ENCODE measurements at regions not wholly inside any gene's neighbourhood (a gene's known extent, or its start where the extent isn't known, plus 50 kb on each side); places are given as distances from the start of the nearest gene placed in this dataset.
"Not testable (repeated sequence)": the region's sequence is repeated elsewhere in the genome, so short reads cannot be mapped to it uniquely, and the experiment has no call there.

DNA sequence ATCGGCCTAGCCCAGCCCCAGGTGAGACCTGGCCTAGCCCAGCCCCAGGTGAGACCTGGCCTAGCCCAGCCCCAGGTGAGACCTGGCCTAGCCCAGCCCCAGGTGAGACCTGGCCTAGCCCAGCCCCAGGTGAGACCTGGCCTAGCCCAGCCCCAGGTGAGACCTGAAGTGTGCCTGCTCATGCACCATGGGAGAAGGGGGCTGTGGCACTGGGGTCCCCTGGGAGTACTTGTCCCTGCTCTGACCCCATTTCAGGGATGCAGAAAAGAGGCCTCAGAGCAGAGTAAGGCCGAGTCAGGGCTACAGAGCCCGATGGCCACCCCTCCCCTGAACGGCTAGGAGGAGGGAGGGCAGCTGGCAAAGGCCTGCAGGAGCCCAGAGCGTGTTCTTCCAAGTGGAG lies 129.6 kb downstream of the CRYBB2 start:
- not testable (repeated sequence) for DNase-seq (ENCODE audit: low spot score); ATAC-seq

GRCh38 chr22:25350551-25350971 lies 131.1 kb downstream of the CRYBB2 start:
- ATAC-seq (no peak), DNase-seq (ENCODE audit: low spot score) (peak; percentile 33)

DNA sequence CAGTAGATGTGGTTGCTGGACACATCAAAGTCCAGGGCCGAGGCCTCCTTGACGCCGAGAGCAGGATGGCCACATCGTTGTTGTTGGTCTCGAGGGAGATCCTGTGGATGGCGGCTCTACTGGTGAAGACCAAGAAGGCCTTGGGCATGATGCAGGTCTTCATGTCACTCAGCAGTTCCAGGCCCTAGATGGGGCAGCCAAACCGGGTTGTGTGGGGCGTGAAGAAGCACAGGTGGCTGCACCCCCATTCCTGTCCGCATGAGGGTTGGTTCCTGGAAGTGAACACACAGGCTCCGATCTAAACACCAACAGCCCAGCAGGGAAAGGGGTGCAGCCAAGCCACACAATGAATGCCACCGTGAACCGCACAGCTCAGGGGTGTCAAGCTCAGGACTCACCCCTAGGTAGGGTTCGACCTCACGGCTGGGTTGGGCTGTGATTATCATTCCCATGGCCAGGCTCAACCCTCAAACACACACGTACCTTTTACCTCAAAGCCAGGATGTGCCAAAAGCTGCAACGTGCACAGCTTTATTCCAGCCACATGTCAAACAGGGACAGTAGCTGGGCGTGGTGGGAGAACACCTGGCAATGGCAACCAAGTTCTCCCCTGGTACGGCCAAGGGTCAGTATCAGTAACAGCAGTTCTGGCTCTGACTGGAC lies 132.3 kb downstream of the CRYBB2 start:
- DNase-seq (ENCODE audit: low spot score) (peak; percentile 48), ATAC-seq (peak; percentile 58)

- ATAC-seq, result no peak
- no peak for DNase-seq (ENCODE audit: low spot score)
These were observed 132.8 kb downstream of the CRYBB2 start for GRCh38 chr22:25352294-25352680.

DNA sequence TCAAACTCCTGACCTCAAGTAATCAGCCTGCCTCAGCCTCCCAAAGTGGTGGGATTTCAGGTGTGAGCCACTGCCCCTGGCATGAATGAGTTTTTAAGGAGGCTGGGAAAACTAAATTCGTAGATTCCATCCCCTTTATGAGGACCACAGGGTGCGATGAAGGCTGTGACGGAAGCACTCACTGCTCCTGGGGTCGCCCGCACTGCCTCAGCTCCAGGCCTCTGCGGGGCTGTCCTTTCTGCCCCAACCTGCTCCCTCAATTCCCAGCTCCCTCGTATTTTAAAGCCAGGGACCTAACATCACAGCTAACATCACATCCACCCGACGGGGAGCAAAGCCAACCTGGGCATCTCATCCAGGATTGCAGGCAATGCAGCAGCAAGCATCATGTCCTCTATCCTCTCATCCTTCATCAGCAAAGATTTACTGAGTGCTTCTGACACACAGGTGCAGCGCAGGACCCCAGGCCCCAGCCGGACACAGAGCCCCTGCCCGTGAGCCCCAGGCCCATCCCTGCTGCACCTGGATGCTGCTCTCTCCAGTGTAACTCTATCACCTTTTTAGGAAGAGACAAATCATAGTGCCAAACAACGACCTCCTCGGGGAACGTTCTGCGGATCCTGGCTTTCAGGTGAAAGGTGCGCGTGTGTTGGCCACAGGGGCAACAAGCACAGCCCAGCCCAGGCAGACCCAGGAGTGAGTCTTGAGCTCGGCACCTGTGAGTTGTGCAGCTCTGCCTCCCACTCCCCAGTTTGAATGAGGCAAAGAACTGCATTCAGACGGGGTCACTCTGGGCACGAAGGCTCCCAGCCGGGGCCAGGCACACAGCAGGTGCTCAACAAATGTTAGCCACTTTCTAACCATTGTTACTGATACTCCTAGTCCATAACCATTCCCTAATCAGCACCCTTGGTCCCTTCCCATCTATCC lies 134.3 kb downstream of the CRYBB2 start:
- DNase-seq (ENCODE audit: low spot score) (peak; percentile 28), ATAC-seq (no peak)

GRCh38 chr22:25354456-25354855 lies 135.0 kb downstream of the CRYBB2 start:
- peak; percentile 59 for DNase-seq (ENCODE audit: low spot score)
- ATAC-seq, result peak; percentile 28

- DNase-seq (ENCODE audit: low spot score) (peak; percentile 41), ATAC-seq (no peak)
These were observed 137.7 kb downstream of the CRYBB2 start for GRCh38 chr22:25357132-25357455.

DNA sequence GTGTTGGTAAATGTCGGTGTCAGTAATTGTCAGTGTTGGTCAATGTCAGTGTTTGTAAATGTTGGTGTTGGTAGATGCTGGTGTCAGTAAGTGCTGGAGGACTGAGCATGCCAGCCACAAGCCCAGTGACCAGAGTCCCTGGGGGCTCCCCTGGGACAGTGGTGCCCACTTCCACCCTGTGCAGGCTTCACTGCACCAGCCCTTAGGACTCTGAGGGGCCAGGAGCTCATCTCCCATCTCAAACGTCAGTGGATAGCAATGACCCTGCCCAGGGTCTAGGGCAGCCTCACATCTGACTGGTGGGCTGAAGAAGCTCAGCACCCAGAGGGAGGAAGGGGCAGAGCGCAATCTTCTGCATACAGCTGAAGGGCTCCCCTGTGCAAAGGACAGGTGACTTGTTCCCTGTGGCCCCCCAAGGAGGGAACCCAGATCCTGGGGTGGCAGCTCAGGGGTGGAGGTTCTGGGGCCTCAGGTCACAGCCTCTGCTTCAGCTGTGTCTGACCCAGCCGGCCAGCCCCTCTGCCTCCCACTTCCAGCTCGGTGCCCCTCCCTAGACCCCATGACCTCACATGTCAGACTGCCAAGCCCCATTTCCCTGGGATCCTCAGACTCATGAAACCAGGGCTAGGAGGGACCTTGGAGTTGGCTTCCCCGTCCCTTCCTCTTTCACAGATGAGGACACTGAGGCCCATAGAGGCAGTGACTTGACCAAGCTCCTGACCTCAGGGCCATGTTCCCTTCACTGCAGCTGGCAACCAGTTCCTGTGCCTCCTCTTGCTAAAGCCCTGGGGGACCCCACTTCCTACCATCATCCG lies 138.4 kb downstream of the CRYBB2 start:
- DNase-seq (ENCODE audit: low spot score), result peak; percentile 35
- no peak for ATAC-seq

DNA sequence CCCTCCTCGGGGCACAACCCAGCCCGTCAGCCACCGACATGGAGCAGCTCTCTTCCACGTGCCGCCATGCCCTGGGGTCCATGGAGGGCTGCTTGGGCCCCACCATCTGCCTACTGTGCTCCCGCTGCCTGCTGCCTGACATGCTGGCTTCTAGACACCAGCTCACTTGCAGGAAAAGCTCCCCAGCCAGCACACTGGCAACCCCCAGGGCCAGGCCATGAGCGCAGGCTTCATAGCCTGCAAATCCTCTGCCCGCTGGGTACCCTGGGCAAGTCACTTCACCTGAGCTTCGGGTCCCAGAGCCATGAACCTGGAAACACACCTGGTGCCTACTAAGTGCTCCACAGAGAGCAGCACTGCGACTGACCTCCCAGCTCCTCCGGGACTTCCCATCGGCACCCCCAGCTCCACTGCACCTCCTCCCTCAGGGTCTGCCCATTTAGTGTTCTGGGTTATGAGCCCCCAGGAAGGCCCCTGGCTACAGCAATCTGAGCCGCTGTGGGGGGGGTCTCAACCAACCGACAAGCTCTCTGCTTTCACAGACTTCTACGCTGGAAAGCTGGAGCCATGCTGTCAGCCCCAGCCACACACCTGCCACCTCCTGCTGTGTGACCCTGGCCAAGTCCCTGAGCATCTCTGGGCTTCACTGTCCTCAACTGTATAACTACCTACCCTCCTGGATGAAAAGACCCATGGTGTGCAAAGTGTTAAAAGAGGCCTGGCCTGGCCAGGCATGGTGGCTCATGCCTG lies 139.2 kb downstream of the CRYBB2 start:
- ATAC-seq (no peak), DNase-seq (ENCODE audit: low spot score) (peak; percentile 41)

DNA sequence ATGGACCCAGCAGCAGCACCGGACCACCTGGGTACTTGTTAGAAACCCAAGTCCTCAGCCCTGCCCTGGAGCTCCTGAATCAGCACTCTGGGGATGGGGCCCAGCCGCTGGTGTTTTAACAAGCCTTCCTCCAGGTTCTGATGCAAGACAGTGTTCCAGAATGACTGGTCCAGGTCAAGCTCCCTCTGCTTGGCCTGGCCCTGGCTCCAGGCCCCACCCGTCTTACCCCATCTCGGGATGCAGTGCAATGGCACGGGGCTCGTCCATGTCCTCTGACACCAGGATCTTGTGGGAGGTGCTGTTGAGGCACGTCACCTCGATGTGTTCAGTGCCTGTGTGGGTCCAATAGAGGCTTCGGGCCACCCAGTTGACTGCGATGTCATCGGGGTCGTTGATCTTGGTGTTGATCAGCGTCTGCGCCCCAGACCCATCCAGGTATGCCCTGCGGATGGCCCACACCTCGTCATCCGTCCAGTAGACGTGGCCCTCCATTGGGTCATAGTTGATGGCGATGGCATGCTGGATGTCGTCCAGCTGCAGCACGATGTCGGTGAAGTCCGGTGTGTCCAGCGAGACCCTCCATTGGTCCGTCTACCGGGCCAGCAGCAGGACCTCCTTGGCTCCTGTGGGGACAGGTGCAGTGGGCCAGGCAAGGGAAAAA lies 140.3 kb downstream of the CRYBB2 start:
- ATAC-seq (no peak), DNase-seq (ENCODE audit: low spot score) (peak; percentile 42)

DNA sequence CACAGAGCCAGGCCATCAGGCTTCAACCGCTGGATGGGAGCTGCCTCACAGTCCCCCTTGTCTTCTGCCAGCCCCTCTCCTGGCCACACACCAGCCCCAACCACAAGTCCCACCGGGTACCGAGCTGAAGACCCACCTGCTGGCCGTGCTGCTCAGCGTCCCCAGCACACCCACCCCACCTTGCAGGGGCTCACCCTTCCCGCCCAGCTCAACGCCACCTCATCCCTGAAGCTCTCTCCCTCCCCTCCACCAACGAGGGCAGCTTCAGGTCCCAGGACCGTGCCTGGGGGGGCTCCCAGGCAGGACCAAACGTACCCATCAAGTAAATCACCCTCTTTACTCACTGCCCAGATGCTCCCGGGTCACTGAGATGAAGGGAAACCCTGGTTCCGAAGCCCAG lies 141.0 kb downstream of the CRYBB2 start:
- no peak for ATAC-seq
- DNase-seq (ENCODE audit: low spot score), result peak; percentile 43

DNA sequence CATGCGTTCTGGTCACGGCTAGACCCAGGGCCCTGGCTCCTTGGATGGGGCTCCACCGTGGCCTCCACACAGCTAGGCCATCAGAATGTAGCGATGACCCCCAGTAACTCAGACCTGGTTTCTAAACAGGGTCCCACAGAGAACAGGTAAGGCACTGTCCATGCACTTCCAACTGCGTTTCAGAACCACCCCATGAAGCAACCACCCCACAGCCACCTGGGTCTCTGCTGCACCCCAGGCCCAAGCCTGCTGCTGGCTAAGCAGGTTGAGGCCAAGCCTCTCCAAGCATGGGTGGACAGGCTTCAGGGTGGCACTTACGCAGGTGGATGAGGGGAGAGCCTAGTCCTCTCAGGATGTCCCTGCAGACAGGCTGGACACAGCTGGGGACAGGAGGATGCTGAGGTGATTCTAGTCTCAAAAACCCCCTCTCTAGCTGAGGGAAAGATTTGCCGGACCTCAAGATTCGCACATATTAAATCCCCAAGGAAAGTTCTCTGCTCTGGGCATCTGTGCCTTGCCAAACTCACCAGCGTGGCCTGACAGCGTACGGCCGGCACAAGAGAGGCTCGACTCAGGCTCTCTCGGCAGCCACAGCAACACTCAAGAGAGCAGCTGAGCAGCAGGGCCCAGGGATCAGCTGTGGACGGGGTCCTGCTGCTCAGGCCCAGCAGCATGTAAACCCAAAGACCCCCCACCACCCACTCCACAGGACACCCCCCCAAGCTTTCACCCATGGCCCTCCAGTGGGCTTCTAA lies 141.6 kb downstream of the CRYBB2 start:
- ATAC-seq, result no peak
- DNase-seq (ENCODE audit: low spot score), result peak; percentile 39

GRCh38 chr22:25361899-25362214 lies 142.4 kb downstream of the CRYBB2 start:
- no peak for ATAC-seq
- DNase-seq (ENCODE audit: low spot score), result no peak

DNA sequence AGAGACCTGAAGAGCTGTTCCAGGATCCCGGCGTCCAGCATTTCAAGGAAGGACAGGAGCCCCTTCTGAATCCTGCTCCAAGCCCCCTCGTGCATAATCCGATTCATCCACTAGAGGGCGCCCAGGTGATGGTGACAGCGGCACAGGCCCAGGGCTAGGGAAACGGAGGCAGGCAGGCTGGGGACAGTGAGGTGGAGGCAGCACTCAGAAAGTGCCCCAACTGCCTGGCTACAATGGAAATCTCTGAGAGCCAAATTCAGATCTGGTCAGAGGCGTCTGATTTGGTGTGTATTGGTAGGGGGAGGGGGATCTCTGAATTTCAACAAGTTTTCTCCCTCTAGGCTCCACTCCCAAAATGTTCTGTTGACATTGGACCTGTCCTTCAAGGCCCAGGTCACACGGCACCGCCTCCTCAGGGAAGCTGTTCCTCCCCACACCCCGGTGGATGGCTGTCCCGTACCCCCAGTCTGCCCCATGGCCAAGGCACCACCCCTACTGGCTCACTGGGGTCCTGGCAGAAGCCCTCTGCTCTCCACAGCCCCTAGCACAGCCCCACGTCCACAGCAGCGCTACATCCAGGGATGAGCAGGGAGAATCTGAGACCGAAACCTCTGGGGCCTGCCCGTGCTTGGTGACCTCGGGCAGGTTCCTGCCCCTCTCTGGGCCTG lies 142.9 kb downstream of the CRYBB2 start:
- ATAC-seq (peak; percentile 66), DNase-seq (ENCODE audit: low spot score) (peak; percentile 71)

DNA sequence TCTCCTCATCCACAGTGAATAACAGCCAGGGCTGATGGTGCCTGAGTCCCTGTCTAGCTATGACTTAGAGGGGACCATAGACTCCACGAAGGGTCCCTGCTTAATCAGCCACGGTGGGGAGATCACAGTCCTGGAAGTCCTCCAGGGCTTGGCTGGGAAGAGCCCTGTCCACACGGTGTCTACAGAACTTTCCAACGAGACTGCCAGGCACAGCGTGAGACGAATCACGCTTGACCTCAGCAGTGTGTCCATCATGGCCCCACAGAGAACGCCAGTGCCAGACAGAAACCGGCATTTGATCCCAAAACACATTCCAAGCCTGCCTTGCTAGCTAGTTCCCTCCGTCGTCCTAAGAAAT lies 143.4 kb downstream of the CRYBB2 start:
- no peak for DNase-seq (ENCODE audit: low spot score)

GRCh38 chr22:25363474-25363873 lies 144.0 kb downstream of the CRYBB2 start:
- ATAC-seq, result no peak
- no peak for DNase-seq (ENCODE audit: low spot score)

More for the DNA sequence above, 143.4 kb downstream of the CRYBB2 start:
- peak; percentile 51 for ATAC-seq

- ATAC-seq (peak; percentile 11), DNase-seq (ENCODE audit: low spot score) (no peak)
These were observed 144.8 kb downstream of the CRYBB2 start for GRCh38 chr22:25364281-25364680.

- peak; percentile 6 for ATAC-seq
These were observed 145.3 kb downstream of the CRYBB2 start for GRCh38 chr22:25364736-25365241.

More at GRCh38 chr22:25364736-25365241, 145.3 kb downstream of the CRYBB2 start:
- no peak for DNase-seq (ENCODE audit: low spot score)
